22Rv1 (cell line): ENCODE measurements at regions not wholly inside any gene's neighbourhood (a gene's known extent, or its start where the extent isn't known, plus 50 kb on each side); places are given as distances from the start of the nearest gene placed in this dataset.

Source experiments
- CTCF ChIP-seq: fragments of 450-650 bp; IDR thresholded peaks from 2 replicates; pipeline ENCODE4 v1.5.1; 2017; ENCODE audit warnings: mild to moderate bottlenecking
- ZFX ChIP-seq: fragments of 450-650 bp; IDR thresholded peaks from 2 replicates; pipeline ENCODE4 v1.6.1; 2017; ENCODE audit warnings: antibody characterized with exemption, borderline replicate concordance

GRCh38 chr15:91769894-91770293 is 83.6 kb upstream of the SLCO3A1 start:
- no peak for TF ChIP-seq CTCF
- no peak for TF ChIP-seq ZFX
